ENCODE measurements at regions not wholly inside any gene's neighbourhood (a gene's known extent, or its start where the extent isn't known, plus 50 kb on each side); places are given as distances from the start of the nearest gene placed in this dataset.
"Not testable (repeated sequence)": the region's sequence is repeated elsewhere in the genome, so short reads cannot be mapped to it uniquely, and the experiment has no call there.

- Histone ChIP-seq H3K4me3 (no peak overlapping the region), H3K36me3 (replicated peaks in 1 of 2) (no peaks in the 10 kb centered on the region), H3K27me3 (no peaks in the 10 kb centered on the region), H3K4me1 (replicated peaks in 1 of 2) (no peaks in the 10 kb centered on the region), H3K9me3 (replicated peaks in 1 of 3) (no peaks in the 10 kb centered on the region), H3K27ac (no peak overlapping the region)
- WGBS, 4 donors: 74 to 93% (median 77%) methylated on average over 1 of the region's 1 CpG
- TF ChIP-seq POLR2A (IDR thresholded peaks at IDR 0.05): no peak
- TF ChIP-seq, protein P1, sequence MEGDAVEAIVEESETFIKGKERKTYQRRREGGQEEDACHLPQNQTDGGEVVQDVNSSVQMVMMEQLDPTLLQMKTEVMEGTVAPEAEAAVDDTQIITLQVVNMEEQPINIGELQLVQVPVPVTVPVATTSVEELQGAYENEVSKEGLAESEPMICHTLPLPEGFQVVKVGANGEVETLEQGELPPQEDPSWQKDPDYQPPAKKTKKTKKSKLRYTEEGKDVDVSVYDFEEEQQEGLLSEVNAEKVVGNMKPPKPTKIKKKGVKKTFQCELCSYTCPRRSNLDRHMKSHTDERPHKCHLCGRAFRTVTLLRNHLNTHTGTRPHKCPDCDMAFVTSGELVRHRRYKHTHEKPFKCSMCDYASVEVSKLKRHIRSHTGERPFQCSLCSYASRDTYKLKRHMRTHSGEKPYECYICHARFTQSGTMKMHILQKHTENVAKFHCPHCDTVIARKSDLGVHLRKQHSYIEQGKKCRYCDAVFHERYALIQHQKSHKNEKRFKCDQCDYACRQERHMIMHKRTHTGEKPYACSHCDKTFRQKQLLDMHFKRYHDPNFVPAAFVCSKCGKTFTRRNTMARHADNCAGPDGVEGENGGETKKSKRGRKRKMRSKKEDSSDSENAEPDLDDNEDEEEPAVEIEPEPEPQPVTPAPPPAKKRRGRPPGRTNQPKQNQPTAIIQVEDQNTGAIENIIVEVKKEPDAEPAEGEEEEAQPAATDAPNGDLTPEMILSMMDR (IDR thresholded peaks at IDR 0.05): no peak
- intact Hi-C loops (cut with DNase I): no loop called here
- no peak for DNase-seq
These were observed 242.7 kb upstream of the WDFY3 start for GRCh38 chr4:85209161-85209560.

GRCh38 chr4:85210353-85210752 lies 243.9 kb upstream of the WDFY3 start:
- 52 to 66% (median 59%) methylated on average over 3 of the region's 3 CpGs for WGBS, 4 donors
- Histone ChIP-seq H3K4me1 (replicated peaks in 1 of 2) (no peaks in the 10 kb centered on the region), H3K27me3 (no peaks in the 10 kb centered on the region), H3K4me3 (no peak overlapping the region), H3K9me3 (replicated peaks in 1 of 3) (no peaks in the 10 kb centered on the region), H3K27ac (no peak overlapping the region), H3K36me3 (replicated peaks in 1 of 2) (no peaks in the 10 kb centered on the region)
- intact Hi-C loops (cut with DNase I): no loop called here
- TF ChIP-seq, protein P1 (IDR thresholded peaks at IDR 0.05): no peak
- no peak for TF ChIP-seq POLR2A (IDR thresholded peaks at IDR 0.05)
- DNase-seq: no peak

- H3K36me3 ChIP-seq (replicated peaks in 1 of 2); H3K27me3 ChIP-seq; H3K27ac ChIP-seq; intact Hi-C loops (cut with DNase I); H3K9me3 ChIP-seq (replicated peaks in 1 of 3); DNase-seq; H3K4me3 ChIP-seq; H3K4me1 ChIP-seq (replicated peaks in 1 of 2): not testable (repeated sequence)
- 63 to 95% (median 83%) methylated on average over 7 of the region's 7 CpGs for WGBS, 4 donors
These were observed 250.1 kb upstream of the WDFY3 start for GRCh38 chr4:85216571-85216970.

DNA sequence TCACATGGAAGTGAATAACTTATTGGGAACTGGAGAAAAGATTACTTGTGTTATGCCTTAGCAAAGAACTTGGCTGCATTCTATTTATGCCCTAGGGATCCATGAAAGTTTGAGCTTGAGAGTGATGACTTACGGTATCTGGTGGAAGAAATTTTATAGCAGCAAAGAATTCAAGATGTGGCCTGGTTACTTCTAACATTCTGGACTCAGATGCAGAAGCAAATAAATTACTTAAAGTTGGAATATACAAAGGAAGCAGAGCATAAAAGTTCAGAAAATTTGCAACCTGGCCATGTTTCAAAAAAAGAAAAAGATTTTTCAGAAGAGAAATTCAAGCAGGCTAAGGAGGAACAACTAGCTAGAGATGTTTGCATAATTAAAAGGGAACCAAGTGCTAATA lies 252.3 kb upstream of the WDFY3 start:
- 91 to 97% (median 94%) methylated on average over 1 of the region's 1 CpG for WGBS, 4 donors
- intact Hi-C loops (cut with DNase I): no loop called here
- H3K27ac ChIP-seq: no peak overlapping the region
- no peaks in the 10 kb centered on the region for H3K27me3 ChIP-seq
- TF ChIP-seq, protein P1 (IDR thresholded peaks at IDR 0.05): no peak
- TF ChIP-seq POLR2A (IDR thresholded peaks at IDR 0.05): no peak
- H3K9me3 ChIP-seq (replicated peaks in 1 of 3): no peaks in the 10 kb centered on the region
- H3K4me3 ChIP-seq: no peak overlapping the region
- no peaks in the 10 kb centered on the region for H3K36me3 ChIP-seq (replicated peaks in 1 of 2)
- H3K4me1 ChIP-seq (replicated peaks in 1 of 2): no peaks in the 10 kb centered on the region
- no peak for DNase-seq

- Histone ChIP-seq H3K4me1 (replicated peaks in 1 of 2) (no peaks in the 10 kb centered on the region), H3K27ac (no peak overlapping the region), H3K27me3 (no peaks in the 10 kb centered on the region), H3K9me3 (replicated peaks in 1 of 3) (no peaks in the 10 kb centered on the region), H3K36me3 (replicated peaks in 1 of 2) (no peaks in the 10 kb centered on the region), H3K4me3 (no peak overlapping the region)
- TF ChIP-seq POLR2A (IDR thresholded peaks at IDR 0.05): no peak
- TF ChIP-seq, protein P1 (IDR thresholded peaks at IDR 0.05): no peak
- 54 to 69% (median 58%) methylated on average over 2 of the region's 2 CpGs for WGBS, 4 donors
- intact Hi-C loops (cut with DNase I): no loop called here
- DNase-seq: no peak
These were observed 253.3 kb upstream of the ARHGAP24 start for GRCh38 chr4:85221606-85222005.
